ENCODE measurements at regions not wholly inside any gene's neighbourhood (a gene's known extent, or its start where the extent isn't known, plus 50 kb on each side); places are given as distances from the start of the nearest gene placed in this dataset.

DNA sequence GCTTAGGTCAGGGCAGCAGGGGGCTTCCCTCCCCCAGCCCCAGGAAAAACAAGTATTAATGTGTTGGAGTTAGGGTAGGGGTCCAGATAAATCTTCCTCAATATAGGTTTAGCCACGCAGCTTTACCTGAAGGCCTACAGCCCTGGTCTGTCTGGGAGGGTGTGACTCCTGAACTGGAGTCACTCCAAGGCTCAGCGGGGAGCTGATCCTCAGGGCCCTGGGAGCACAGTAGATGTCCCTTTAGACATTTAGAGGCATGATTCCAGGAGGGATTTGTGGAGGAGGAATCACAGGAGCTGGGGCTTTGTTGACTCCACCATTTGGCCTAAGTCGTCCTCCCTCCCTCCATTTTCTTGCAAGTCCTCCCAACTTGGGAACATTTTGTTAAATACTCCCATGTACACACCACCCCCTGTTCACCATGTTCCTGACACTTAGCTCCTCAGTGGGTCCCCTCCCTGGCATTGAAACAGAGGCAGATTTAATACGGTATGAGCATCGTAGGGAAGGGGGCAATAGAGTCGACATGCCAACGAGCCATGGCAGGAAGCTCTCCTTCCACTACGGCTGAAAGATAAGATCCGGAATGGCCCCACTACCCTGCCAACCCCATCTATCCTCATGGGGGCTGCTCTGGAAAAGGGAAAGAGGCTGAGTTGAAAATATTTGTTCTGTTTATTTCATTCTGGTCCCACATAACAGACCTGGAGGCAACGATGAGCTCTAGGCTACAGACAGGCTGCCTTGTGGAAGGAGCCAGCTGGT, 69.0 kb upstream of the LARS2 start:
- H3K4me3 ChIP-seq (replicated peaks in 1 of 3; ENCODE audit: insufficient read depth in 1 of 3, low read depth in 1 of 3, low read length in 3 of 3) = no peak overlapping the region
- H3K9me3 ChIP-seq (replicated peaks; ENCODE audit: control insufficient read depth, insufficient read depth, low read length) = no peaks in the 10 kb centered on the region
- CTCF ChIA-PET = no interaction called here
- BruUV-seq (replicated peaks) = no TSS peak
- FAIRE-seq (no peak), DNase-seq (ENCODE audit: low read depth, low spot score) (no peak)
- no peak overlapping the region for H3K27ac ChIP-seq (ENCODE audit: insufficient read depth, low read depth, low read length)
- H4K20me1 ChIP-seq (replicated peaks; ENCODE audit: control insufficient read depth, extremely low read depth, insufficient read depth, low read length) = no peaks in the 10 kb centered on the region
- peaks cover 1 to 6% of the 10 kb centered on the region in 2 experiments for H3K27me3 ChIP-seq (ENCODE audit: control insufficient read depth in 2 of 2, insufficient read depth in 2 of 2, low read length in 2 of 2)
- H3K9me1 ChIP-seq (replicated peaks; ENCODE audit: control insufficient read depth, extremely low read depth, insufficient read depth, low read length) = no peaks in the 10 kb centered on the region
- H3K4me1 ChIP-seq (ENCODE audit: control insufficient read depth, extremely low read depth, insufficient read depth, low read length) = no peaks in the 10 kb centered on the region
- H3K9ac ChIP-seq (replicated peaks; ENCODE audit: extremely low read depth, insufficient read depth, low read length) = no peak overlapping the region
- no peaks in the 10 kb centered on the region for H3K79me2 ChIP-seq (ENCODE audit: control insufficient read depth, insufficient read depth, low read length)
- no peaks in the 10 kb centered on the region for H3K36me3 ChIP-seq (ENCODE audit: control insufficient read depth in 2 of 2, extremely low read depth in 1 of 2, insufficient read depth in 2 of 2, low read length in 2 of 2)
- no peak overlapping the region for H2AFZ ChIP-seq (ENCODE audit: low read depth, low read length)
- H3K4me2 ChIP-seq (ENCODE audit: insufficient read depth, low read length) = no peak overlapping the region
- no peak for TF ChIP-seq EZH2 (IDR thresholded peaks at IDR 0.05; ENCODE audit: borderline replicate concordance, low read depth, low read length, severe bottlenecking)
- TF ChIP-seq MYC (IDR thresholded peaks at IDR 0.05; ENCODE audit: low read depth, low read length) = no peak
- TF ChIP-seq, protein P1, sequence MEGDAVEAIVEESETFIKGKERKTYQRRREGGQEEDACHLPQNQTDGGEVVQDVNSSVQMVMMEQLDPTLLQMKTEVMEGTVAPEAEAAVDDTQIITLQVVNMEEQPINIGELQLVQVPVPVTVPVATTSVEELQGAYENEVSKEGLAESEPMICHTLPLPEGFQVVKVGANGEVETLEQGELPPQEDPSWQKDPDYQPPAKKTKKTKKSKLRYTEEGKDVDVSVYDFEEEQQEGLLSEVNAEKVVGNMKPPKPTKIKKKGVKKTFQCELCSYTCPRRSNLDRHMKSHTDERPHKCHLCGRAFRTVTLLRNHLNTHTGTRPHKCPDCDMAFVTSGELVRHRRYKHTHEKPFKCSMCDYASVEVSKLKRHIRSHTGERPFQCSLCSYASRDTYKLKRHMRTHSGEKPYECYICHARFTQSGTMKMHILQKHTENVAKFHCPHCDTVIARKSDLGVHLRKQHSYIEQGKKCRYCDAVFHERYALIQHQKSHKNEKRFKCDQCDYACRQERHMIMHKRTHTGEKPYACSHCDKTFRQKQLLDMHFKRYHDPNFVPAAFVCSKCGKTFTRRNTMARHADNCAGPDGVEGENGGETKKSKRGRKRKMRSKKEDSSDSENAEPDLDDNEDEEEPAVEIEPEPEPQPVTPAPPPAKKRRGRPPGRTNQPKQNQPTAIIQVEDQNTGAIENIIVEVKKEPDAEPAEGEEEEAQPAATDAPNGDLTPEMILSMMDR (IDR thresholded peaks at IDR 0.05; ENCODE audit: extremely low read depth in 1 of 2, insufficient read depth in 1 of 2, low read depth in 1 of 2, low read length in 2 of 2) = no peak
- no peak for TF ChIP-seq POLR2AphosphoS5 (IDR thresholded peaks at IDR 0.05; ENCODE audit: insufficient read depth, low read depth, low read length)
- TF ChIP-seq FOS (IDR thresholded peaks at IDR 0.05; ENCODE audit: borderline replicate concordance, insufficient read depth, low read length) = no peak
- no peak for TF ChIP-seq JUN (IDR thresholded peaks at IDR 0.05; ENCODE audit: borderline replicate concordance, insufficient read depth, insufficient read length, low read depth)
- no peak for TF ChIP-seq POLR2A (IDR thresholded peaks at IDR 0.05; ENCODE audit: low read depth, low read length)
- no peak for TF ChIP-seq GATA2 (IDR thresholded peaks at IDR 0.05; ENCODE audit: insufficient read depth, insufficient read length, low read depth, low read length)
- TF ChIP-seq, protein P2, sequence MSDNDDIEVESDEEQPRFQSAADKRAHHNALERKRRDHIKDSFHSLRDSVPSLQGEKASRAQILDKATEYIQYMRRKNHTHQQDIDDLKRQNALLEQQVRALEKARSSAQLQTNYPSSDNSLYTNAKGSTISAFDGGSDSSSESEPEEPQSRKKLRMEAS (IDR thresholded peaks at IDR 0.05; ENCODE audit: insufficient read depth, insufficient read length) = no peak
- POLR2A ChIA-PET = no interaction called here
- dilution Hi-C loops (cut with MboI; ENCODE audit: extremely low pct_ligation_motif_present, low sequenced_read_pairs) = no loop called here
- intact Hi-C loops (cut with micrococcal nuclease) = no loop called here
